Suprapubic skin (tissue), 3 donors: ENCODE measurements at regions not wholly inside any gene's neighbourhood (a gene's known extent, or its start where the extent isn't known, plus 50 kb on each side); places are given as distances from the start of the nearest gene placed in this dataset.

Source experiments
- CTCF ChIP-seq, 2 donors: fragments of 200-600 bp in 1 of 2; fragments of 450-650 bp in 1 of 2; sonication (generic) in 1 of 2; IDR thresholded peaks; one replicate each; pipeline ENCODE4 v1.5.1; 2016 to 2019; ENCODE audit warnings: antibody characterized with exemption in 2 of 2, mild to moderate bottlenecking in 1 of 2, moderate library complexity in 1 of 2
- EP300 ChIP-seq: sonication (generic); formaldehyde crosslinking; IDR thresholded peaks from one replicate; pipeline ENCODE4 v1.6.1; 2017; ENCODE audit warnings: antibody characterized with exemption
- POLR2A ChIP-seq, 2 donors: fragments of 450-650 bp; IDR thresholded peaks; one replicate each; pipeline ENCODE4 v1.6.1; 2017; ENCODE audit warnings: antibody characterized with exemption in 2 of 2, mild to moderate bottlenecking in 2 of 2, moderate library complexity in 2 of 2

- TF ChIP-seq CTCF (IDR thresholded peaks at IDR 0.05), result no peak
- TF ChIP-seq EP300, result no peak
- TF ChIP-seq POLR2A (IDR thresholded peaks at IDR 0.05), result no peak
Measured at GRCh38 chr16:75861311-75862097, 135.2 kb upstream of the CPHXL start.
